ENCODE measurements at regions not wholly inside any gene's neighbourhood (a gene's known extent, or its start where the extent isn't known, plus 50 kb on each side); places are given as distances from the start of the nearest gene placed in this dataset.

DNA sequence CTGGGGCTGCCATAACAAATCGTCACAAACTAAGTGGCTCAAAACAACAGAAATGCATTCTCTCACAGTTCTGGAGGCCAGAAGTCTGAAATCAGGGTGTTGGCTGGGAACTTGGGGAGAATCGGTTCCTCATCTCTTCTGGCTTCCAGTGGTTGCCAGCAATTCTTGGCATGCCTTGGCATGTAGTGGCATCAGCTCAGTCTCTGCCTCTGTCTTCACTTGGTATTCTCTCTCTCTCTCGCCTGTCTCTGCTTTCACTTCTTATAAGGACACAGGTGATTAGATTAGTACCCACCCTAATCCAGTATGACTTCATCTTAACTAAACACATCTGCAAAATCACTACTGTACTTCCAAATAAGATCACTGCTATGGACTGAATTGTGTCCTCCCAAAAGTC is 695.4 kb upstream of the ID2 start:
- H3K4me3 ChIP-seq (IDR thresholded peaks at IDR 0.05; ENCODE audit: insufficient read depth, low read depth, low read length): no peak overlapping the region
- no peaks in the 10 kb centered on the region for H3K27me3 ChIP-seq (ENCODE audit: insufficient read depth, low read depth)
- H3K9ac ChIP-seq: no peak overlapping the region
- no peaks in the 10 kb centered on the region for H3K79me2 ChIP-seq (ENCODE audit: insufficient read depth, low read depth)
- H2AFZ ChIP-seq (ENCODE audit: low read depth): no peak overlapping the region
- no peak overlapping the region for H3K4me2 ChIP-seq
- no peak overlapping the region for H3K27ac ChIP-seq
- H4K20me1 ChIP-seq (ENCODE audit: insufficient read depth): no peaks in the 10 kb centered on the region
- H3K36me3 ChIP-seq (ENCODE audit: insufficient read depth): no peaks in the 10 kb centered on the region
- TF ChIP-seq, protein P1, sequence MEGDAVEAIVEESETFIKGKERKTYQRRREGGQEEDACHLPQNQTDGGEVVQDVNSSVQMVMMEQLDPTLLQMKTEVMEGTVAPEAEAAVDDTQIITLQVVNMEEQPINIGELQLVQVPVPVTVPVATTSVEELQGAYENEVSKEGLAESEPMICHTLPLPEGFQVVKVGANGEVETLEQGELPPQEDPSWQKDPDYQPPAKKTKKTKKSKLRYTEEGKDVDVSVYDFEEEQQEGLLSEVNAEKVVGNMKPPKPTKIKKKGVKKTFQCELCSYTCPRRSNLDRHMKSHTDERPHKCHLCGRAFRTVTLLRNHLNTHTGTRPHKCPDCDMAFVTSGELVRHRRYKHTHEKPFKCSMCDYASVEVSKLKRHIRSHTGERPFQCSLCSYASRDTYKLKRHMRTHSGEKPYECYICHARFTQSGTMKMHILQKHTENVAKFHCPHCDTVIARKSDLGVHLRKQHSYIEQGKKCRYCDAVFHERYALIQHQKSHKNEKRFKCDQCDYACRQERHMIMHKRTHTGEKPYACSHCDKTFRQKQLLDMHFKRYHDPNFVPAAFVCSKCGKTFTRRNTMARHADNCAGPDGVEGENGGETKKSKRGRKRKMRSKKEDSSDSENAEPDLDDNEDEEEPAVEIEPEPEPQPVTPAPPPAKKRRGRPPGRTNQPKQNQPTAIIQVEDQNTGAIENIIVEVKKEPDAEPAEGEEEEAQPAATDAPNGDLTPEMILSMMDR (conservative IDR thresholded peaks at IDR 0.05; ENCODE audit: low read depth, low read length): no peak
- H3K4me1 ChIP-seq (ENCODE audit: low read depth, poor library complexity, severe bottlenecking): no peaks in the 10 kb centered on the region

GRCh38 chr2:7987992-7988391 is 693.9 kb upstream of the ID2 start:
- Histone ChIP-seq H3K4me3 (IDR thresholded peaks at IDR 0.05; ENCODE audit: insufficient read depth, low read depth, low read length) (no peak overlapping the region), H3K4me2 (no peak overlapping the region), H3K4me1 (ENCODE audit: low read depth, poor library complexity, severe bottlenecking) (no peaks in the 10 kb centered on the region), H3K79me2 (ENCODE audit: insufficient read depth, low read depth) (no peaks in the 10 kb centered on the region), H3K9ac (no peak overlapping the region), H3K36me3 (ENCODE audit: insufficient read depth) (no peaks in the 10 kb centered on the region), H3K27ac (no peak overlapping the region), H4K20me1 (ENCODE audit: insufficient read depth) (no peaks in the 10 kb centered on the region), H2AFZ (ENCODE audit: low read depth) (no peak overlapping the region), H3K27me3 (ENCODE audit: insufficient read depth, low read depth) (no peaks in the 10 kb centered on the region)
- TF ChIP-seq, protein P1 (conservative IDR thresholded peaks at IDR 0.05; ENCODE audit: low read depth, low read length): no peak

- H3K4me3 ChIP-seq (IDR thresholded peaks at IDR 0.05; ENCODE audit: insufficient read depth, low read depth, low read length): no peak overlapping the region
- H4K20me1 ChIP-seq (ENCODE audit: insufficient read depth): no peaks in the 10 kb centered on the region
- no peak overlapping the region for H3K9ac ChIP-seq
- H3K27ac ChIP-seq: no peak overlapping the region
- TF ChIP-seq, protein P1 (conservative IDR thresholded peaks at IDR 0.05; ENCODE audit: low read depth, low read length): no peak
- no peaks in the 10 kb centered on the region for H3K79me2 ChIP-seq (ENCODE audit: insufficient read depth, low read depth)
- no peaks in the 10 kb centered on the region for H3K27me3 ChIP-seq (ENCODE audit: insufficient read depth, low read depth)
- H3K36me3 ChIP-seq (ENCODE audit: insufficient read depth): no peaks in the 10 kb centered on the region
- H2AFZ ChIP-seq (ENCODE audit: low read depth): no peak overlapping the region
- H3K4me1 ChIP-seq (ENCODE audit: low read depth, poor library complexity, severe bottlenecking): no peaks in the 10 kb centered on the region
- no peak overlapping the region for H3K4me2 ChIP-seq
These were observed 693.4 kb upstream of the ID2 start for GRCh38 chr2:7988440-7988839.

DNA sequence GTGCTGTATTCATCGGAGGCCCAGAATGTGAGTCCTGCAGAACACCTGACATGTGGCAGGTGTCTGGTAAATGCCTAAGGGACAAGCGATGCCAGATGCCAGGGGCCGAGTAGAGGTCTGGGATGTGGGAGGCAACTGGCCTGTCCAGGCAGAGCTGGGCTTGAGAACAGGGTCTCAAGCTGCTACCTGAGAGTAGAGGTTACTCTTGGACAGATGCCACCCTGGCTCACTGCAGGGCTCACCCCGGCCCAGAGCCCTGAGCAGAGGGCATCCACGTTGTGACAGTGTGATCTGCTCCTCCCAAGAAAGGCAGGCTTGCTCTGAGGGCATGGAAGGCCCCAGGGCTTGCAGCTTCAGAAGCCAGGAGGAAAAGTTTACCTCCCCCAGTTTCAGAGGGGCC is 692.0 kb upstream of the ID2 start:
- Histone ChIP-seq H3K27me3 (ENCODE audit: insufficient read depth, low read depth) (no peaks in the 10 kb centered on the region), H2AFZ (ENCODE audit: low read depth) (no peak overlapping the region)
- TF ChIP-seq, protein P1 (conservative IDR thresholded peaks at IDR 0.05; ENCODE audit: low read depth, low read length): no peak

More for the DNA sequence above, 692.0 kb upstream of the ID2 start:
- no peak overlapping the region for H3K9ac ChIP-seq
- no peaks in the 10 kb centered on the region for H3K4me1 ChIP-seq (ENCODE audit: low read depth, poor library complexity, severe bottlenecking)
- H3K4me3 ChIP-seq (IDR thresholded peaks at IDR 0.05; ENCODE audit: insufficient read depth, low read depth, low read length): no peak overlapping the region
- no peak overlapping the region for H3K4me2 ChIP-seq
- H3K79me2 ChIP-seq (ENCODE audit: insufficient read depth, low read depth): no peaks in the 10 kb centered on the region
- no peaks in the 10 kb centered on the region for H4K20me1 ChIP-seq (ENCODE audit: insufficient read depth)
- H3K27ac ChIP-seq: no peak overlapping the region
- no peaks in the 10 kb centered on the region for H3K36me3 ChIP-seq (ENCODE audit: insufficient read depth)

All from KMS-11 (cell line).